GM21390 (cell line): ENCODE measurements at regions not wholly inside any gene's neighbourhood (a gene's known extent, or its start where the extent isn't known, plus 50 kb on each side); places are given as distances from the start of the nearest gene placed in this dataset.

Experiments
- ATAC-seq: cut with Tn5 transposase; IDR thresholded peaks from one replicate; pipeline ENCODE4 v1.9.1; 2021; ENCODE audit not compliant: unreplicated experiment

GRCh38 chr16:73383195-73383987 lies 335.5 kb upstream of the ZFHX3 start:
- no peak for ATAC-seq

- no peak for ATAC-seq
Measured at GRCh38 chr16:73378471-73378870, 330.5 kb upstream of the ZFHX3 start.

- ATAC-seq: no peak
Measured at GRCh38 chr16:73371584-73372319, 323.8 kb upstream of the ZFHX3 start.

DNA sequence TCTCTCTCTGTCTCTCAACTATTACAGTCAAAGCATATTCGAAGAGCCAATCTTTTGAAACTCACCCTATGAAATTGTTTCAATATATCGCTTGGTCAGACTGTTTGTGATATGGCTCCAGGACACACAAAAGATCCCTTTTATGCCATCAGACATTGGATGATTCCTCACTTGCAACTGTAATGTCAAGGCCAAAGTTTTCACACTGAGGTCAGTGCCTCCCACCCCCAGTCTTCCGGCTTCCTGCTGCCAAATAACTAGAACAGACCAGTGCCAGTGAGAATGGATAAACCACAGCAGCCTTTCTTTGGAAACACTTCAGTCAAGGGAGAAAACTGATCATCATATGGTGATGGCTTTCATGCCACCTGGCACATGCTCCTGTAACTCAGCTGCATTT lies 321.9 kb upstream of the ZFHX3 start:
- no peak for ATAC-seq

DNA sequence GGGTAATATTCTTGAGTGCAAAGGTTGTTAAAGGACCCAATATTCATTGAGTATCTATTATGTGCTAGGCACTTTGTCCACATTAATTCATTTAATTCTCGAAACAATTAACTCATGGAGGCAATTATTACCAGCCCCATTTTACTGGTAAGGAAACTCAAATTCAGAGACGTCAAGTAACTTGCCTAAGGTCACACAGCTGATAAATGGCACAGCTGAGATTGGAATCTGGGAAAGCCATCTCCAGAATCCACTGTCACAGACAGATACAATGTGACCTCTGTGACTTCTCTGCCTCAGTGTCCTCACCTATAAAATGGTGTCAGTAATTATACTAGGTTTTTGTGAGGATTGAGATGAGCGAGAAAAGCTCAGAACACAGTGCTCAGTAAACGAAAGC lies 320.8 kb upstream of the ZFHX3 start:
- no peak for ATAC-seq

DNA sequence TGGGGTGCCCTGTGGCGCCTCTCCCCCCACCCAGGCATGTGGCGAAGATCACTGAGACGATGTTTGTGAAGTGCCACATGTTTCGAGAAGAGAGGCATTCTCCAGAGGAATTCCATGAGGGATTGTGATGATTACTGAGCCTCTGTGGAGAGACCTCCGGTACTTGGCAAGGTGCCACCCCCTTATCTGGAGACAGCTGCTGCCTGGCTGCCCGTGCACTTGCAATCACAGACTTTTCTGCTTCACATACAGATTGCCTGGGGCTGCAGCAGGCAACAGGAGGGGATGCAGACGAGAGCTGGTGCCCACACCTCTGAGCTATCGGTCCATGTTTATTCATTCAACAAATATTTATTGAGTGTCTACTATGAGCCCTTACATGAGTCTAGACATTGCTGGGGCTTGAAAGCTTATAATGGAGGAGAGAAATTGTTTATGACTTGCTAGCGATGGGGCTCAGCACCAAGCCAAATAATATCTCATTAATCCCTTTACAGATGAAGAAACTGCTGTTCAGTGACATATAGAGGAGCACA lies 317.2 kb upstream of the ZFHX3 start:
- ATAC-seq: no peak

DNA sequence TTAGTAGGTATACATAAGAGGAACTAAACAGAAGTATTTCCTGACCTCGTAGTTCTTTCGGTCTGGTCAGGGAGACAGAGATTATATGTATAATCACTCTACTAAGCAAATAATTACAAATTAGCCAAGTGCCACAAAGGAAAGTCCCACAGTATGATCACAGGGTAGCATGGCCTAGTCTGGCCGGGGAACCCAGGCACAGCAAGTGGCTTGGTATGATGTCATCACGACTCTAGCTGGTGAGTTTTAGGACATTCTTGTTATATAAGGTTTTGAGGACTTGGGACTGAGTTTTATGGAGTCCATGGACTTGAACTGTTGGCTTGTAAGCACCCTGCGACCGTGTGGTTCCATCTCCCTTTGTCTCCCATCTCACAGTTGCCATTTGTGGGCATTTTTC lies 316.5 kb upstream of the ZFHX3 start:
- ATAC-seq: no peak

DNA sequence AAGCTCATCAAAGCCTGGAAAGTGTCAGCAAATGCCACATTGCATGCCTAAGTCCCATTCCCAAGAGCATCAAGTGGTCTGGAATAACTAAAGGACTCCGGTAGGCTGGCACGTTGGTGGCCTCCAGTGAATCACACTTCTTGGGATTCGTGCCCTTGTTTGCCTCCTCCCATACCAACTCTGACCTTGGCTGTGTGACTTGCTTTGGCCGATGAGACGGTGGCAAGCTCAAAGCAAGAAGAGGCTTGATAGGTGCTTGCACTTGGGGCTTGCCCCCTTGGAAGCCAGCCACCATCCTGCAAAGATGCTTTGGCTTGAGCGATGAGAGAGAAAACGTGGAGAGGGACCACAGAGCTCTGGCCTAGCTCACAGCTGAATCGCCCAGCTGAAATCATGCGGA lies 313.1 kb upstream of the ZFHX3 start:
- ATAC-seq: no peak

DNA sequence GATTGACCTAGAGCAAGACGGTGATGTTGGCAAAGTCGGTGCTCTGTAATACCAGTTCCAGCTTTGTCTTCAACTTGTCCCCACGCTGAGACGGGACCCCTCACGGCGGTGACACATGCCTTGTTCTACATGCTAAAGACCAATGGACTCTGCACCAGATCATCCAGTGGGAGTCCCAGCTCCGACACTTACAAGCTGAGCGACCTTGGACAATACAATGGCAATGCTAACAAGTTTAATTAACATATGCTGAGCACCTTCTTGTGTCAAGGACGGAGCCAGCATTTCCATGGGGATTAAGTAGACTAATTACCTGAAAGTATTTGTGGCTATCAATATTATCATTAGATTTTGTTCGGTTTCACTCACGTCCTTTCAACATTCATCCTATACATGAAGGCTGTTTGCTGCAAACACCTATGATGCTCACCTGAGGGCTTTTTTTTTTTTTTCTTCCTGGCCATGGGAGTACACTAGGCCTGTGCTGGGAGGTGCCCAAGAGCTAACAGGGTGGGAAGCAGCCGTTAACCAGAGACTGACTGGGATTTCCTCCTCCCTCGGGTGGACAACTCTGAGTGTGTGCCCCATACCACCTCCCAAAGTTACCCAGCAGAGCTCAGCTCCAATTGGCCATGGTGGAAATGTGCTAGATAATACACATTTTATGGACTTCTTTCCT lies 308.6 kb upstream of the ZFHX3 start:
- no peak for ATAC-seq

- ATAC-seq: no peak
Measured at GRCh38 chr16:73355981-73356380, 308.1 kb upstream of the ZFHX3 start.

DNA sequence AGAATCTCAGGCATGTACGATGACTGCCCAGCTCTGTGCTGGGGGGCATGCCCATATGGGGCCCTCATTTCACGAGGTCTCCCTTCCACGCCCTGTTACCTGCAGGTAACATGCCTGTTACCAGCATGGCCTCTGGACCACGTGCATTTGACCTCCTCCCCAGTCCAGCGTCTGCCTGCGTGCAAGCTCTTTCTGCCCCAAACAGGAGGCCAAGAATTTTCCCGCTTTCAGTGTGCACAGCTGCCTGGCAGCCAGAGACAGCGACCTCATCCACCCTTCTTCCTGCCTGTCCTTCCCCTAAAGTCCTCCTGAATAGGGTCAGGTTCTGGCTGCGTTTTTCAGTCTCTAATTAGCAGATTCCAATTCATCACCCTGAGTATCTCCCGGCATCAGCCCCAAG lies 306.5 kb upstream of the ZFHX3 start:
- no peak for ATAC-seq

GRCh38 chr16:73350707-73351452 lies 303.0 kb upstream of the ZFHX3 start:
- ATAC-seq: no peak

DNA sequence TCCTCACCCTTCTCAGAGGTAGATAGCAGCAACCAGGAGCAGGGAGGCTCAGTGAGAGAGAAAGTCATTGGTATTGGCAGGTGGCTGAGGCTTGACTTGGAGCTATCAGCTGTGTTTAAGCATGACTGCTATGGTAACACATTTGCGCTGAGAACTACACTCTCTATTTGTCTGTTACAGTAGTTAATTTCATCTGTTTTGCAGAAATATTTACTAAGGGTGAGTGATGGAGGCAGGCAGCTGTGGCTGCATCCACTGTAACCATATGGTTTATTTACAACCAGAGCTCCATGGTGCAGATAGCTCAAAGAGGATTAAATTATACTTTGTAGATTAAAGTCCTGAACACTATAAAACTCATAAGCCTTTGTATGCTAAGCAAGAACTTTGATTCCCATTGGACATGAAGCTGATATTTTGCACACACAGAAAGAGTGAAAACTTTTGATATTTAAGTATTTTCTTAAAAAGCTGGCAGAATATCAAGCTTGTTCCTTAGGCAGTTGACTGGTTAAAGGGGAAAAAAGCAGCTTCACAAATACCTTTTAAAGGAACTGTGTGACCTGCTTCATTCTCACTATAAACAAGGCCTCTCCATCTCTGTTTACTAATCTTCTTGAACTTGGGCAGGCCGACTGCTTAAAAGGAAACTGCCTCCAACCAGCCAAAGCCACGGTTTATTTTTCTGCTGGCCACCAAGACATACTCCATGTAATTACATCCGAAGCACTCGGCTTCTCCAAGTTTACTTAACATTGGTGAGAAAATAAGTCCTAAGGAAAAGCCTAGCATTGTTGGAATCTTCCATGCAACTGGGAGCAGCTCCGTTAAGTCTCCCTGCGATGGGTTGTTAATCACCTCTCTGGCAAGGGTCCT lies 299.8 kb upstream of the ZFHX3 start:
- ATAC-seq: no peak

DNA sequence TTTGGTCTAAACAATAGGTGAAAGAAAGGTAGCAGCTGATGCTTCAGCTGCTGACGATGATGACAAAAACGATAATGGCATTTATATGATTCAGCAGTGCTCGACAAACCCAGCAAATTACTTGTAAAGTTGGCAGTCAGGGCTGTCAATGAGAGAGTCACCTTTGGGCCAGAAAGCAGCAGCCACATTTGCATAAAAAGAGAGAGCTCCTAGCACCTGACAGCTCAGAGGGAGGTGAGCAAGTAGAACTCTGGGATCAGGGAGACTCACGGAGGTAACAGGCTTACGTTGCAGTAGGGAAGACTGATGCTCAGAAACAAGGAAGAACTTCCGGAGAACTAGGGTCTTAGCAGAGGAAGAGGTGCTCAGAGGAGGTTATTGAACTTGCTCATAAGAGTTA lies 291.9 kb upstream of the ZFHX3 start:
- no peak for ATAC-seq

- no peak for ATAC-seq
Measured at GRCh38 chr16:73337373-73338296, 289.7 kb upstream of the ZFHX3 start.

GRCh38 chr16:73329358-73330286 lies 281.7 kb upstream of the ZFHX3 start:
- no peak for ATAC-seq

- no peak for ATAC-seq
Measured at GRCh38 chr16:73326770-73327470, 279.0 kb upstream of the ZFHX3 start.
